Stimulated activated CD4-positive, alpha-beta T cell treated with anti-CD3 and anti-CD28 coated beads, Interleukin-4, amount 100 ng/mL, for 48 hours (primary cell): ENCODE measurements at regions not wholly inside any gene's neighbourhood (a gene's known extent, or its start where the extent isn't known, plus 50 kb on each side); places are given as distances from the start of the nearest gene placed in this dataset.

ENCODE experiments used
- DNase-seq, 2 donors: peaks; one replicate each; pipeline ENCODE4 v3.0.0-alpha.2; 2020; ENCODE audit warnings: low read depth in 2 of 2

DNA sequence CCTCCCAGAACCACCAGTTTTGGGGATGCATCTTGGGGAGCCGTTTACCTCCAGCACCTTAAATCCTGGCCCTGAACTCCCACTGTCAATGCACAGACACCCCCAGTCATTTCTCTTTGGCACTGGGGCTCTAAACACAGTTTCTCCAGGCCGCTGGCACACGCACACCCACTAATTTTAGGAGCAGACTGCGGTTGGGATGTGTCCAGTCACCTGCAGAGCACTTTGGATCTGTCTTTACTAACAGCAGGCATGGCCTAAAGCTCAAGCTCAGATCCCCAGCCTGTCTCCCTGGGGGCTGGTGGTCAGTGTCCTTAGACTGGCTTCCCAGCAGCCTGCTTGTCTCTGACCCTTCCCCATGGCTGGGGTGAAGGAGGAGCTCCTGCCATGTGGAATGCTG is 49.9 kb downstream of the SYNE3 start:
- no peak for DNase-seq

DNA sequence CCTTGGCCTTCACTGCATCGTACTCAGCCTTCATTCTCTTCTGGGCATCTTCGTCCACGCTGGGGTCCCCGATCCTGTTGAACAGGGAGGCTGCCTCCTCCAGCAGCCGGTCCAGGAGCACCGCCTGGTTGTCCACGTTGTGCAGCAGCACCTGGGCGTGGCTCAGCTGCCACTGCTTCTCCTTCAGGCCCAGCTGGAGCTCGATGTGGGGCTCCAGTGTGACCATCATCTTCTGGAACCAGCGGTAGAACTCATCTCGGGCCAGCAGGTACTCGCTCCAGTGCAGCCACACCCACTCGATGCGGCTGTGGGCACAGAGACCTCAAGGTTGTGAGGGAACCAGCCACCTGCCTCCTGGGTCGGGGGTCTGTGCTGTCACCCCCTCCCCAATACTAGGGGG is 50.5 kb downstream of the SYNE3 start:
- DNase-seq: no peak

DNA sequence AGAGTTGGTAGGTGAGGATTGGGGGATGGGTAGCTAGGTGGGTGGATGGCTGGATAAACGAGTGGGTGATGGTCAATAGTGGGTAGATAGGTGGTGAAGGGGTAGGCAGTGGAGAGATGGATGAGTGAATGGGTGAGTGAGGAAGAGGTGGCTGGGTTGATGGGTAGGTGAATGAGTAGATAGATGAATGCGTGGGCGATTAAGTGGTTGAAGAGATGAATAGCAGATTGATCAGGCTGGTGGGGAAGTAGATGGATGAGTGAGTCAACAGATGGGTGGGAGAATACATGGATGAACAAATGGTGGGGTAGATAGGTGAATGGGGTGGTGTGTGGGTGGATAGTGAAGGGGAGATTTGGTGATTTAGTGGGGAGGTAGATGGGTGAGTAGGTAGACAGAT is 51.1 kb downstream of the SYNE3 start:
- DNase-seq: no peak

DNA sequence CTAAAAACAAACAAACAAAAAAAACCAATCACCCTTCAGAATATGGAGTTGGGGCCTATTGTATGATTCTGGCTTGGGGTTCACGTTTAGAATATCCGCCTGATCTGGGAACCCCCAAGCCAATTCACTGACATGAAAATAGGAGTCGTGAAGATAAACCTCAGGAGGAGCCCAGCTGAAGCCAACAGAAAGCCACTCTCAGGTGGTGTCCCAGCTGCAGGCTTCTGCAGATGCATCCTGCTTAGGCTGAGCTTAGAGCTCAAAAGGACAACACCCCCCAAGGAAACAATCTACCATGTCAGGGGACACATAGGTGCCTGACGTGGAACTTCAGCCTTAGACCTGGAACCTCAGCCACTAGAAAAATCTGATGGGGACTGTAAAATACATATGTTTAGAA is 51.9 kb downstream of the SYNE3 start:
- no peak for DNase-seq

DNA sequence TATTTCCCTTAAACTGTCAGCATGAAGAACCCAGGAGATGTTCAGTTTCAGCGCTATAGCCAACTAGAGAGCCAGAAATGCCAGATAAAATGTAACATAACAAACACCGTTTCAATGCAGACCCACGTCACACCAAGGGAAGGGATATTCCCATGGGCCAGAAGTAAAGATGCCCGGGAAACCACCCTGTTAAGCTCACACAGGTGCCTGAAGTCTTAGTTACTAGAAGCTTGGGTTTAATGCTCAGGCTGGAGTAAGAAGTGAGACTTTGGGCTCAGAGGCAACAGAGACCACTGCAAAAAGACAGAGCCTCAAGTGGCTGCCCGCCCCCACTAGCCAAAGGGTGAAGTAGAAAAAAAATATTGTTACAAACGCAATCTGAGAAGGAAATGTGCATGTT is 52.3 kb downstream of the SYNE3 start:
- no peak for DNase-seq

DNA sequence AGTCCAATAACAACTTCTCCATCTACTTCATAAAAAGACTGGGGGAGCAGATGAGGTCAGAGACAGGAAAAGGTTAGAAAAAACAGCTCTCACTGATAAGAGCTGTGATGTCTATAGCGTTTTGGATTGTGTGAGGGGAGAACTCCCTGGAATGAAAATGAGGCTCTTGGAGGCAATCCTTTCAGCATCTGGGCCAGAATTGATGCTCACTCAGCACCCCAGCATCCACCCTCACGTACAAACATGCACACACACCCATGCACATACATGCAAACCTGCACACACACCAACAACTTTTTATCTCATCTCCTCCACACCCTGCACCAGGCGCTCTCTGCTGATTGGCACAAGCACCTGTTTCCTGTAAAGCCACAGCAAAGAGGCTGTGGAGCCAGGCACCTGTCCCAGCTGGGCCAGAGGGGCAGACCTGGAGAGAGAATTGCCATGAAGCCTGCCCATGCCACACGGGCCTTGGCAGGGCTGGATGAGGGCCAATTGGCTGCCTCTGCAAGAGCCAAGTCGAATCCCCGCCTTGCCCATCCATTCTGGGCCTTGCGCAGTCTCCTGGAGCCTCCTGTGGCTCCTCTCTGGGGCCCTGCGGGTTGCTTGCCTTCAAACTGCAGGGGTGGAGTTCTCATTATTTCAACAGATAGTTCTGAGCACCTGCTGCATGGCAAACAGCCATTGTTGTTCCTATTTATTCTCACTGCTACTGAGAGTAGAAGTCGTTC is 53.1 kb downstream of the SYNE3 start:
- DNase-seq: no peak

DNA sequence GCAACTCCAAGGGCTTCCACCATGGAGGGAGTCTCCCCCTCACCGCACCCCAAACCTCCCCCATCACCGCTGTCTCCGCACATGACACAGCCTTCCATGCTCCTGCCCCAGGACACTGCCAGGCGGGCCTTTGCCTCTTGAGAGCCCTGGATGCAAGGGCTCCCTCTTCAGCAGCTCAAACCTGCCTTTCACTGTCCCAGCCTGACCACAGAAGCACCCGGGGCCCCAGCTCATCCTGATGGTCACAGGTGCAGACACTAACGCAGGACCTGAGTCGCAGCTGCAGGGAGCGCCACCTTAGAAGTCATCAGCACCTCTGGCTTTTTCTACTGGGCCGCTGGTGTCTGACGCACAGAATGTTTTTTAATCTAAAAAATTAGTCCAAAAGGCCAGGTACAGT is 54.0 kb downstream of the SYNE3 start:
- DNase-seq: no peak

DNA sequence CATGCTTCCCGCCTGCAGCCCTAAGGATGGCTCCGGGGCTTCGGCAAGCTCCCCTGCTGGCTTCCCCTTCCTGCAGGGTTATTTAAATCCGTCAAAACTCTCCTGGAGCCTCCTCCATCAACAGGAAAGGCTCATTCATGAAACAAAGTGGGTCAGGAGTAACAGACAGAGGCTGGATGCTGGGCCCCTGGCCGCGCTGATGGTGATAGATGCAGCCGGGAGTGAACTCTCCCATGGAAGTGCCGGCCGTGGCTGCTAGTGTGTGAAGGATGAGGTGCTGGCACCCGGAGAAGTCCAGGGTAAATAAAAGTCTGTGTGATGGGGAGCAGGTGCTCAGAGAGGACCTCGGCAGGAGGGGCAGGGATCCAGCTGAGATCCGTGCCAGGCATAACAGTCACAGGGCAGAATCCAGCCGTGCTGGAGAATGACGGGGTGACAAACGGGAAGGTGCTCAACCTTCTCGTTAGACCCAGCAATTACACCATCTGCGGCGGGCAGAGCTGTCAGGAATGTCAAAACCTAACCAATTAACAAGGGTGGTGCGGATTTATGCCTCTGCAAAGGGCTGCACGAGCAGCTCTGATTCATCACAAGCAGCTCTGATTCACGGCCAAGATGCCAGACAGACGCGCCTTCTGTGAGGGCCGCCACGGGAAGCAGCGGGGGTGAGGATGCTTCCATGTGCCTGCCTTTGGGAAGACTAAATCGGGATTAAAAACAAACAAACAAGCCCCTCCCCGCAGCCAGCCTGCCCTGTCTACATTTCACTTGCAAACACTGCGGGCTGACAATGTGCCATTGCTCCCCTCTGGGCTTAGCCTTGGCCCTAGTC is 55.6 kb downstream of the SYNE3 start:
- no peak for DNase-seq

DNA sequence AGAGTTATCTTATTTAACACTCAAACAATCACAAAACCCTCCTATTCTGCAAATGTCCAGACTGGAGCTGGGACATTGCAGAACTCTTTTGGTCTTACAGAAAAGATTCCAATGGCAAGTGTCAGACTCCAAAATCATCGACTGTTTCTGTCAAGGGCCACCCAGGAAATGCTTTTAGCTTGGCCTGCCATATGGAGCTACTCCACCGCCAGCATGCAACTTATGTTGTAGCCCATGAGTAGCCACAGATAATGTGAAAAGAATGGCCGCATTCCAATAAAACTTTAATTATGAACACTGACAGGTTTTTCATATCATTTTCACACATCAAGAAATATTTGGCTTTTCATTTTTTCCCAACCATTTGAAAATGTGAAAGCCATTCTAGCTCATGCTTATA is 57.5 kb downstream of the SYNE3 start:
- DNase-seq: no peak

DNA sequence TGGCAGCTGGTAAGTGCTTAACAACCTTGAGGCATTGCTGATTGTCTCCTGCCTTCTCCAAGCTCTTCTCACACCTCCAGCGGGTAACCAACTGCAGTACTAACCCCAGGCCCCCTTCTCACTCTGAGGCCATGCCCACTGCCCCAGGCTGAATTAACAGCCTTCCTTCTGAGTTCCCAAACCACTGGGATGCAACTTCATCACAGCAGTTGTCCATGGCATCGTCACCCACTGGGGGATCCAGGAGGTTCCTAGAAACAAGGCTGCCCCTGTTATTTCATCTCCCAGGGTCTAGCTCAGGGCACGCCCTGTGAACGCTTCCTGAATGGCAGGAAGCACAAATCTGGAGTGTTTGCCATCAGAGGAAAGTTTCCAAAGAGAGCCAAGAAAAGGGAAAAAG is 58.0 kb downstream of the SYNE3 start:
- no peak for DNase-seq

DNA sequence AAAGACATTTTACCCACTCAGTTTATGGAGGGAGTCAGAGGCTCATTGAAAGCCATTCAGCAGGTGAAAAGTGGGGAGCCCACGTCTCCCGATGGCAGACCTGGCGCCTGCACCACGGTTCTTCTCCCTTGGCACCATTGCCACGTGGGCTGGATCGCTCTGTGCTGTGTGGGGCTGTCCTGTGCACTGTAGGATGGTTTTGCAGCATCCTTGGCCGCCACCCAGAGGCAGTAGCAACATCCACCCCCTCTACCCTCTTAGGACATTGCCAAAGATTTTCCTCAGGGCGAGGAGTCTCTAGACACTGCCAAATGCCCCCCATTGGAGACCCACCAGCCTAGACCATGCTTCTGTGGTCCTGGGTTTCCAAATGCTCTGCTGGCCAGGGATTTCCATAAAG is 60.2 kb downstream of the SYNE3 start:
- no peak for DNase-seq

DNA sequence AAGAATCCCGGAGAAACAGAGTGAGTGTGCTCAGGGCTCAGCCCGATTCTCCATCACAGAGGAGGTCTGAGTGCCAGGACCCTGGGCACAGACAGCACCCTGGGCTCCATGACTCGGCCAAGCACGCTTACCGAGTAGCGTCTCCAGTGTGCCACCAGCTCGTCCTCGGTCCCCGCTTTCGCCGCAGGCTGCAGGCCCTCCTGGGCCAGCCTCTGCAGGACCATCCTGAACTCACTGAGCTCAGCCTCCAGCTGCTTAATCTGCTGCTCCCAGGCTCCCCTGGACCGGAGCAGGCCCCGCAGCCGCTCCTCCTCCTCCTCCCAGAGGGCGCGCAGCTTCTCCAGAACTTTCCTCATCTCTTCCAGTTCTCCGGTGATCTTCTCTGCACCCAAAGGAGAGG is 61.2 kb downstream of the SYNE3 start:
- no peak for DNase-seq

DNA sequence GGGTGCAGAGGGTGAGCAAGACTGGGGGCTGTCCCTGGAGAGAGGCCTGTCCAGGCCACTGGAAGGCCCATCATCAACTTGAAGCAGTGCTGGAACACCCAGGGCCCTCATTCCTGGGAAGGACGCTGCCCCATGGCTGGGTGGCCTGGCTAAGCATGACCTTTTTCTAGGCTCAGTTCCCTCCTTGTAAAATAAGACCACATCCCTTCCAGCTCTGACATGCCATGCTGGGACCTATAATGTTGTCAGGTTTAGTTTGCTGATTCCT is 62.8 kb downstream of the SYNE3 start:
- no peak for DNase-seq

DNA sequence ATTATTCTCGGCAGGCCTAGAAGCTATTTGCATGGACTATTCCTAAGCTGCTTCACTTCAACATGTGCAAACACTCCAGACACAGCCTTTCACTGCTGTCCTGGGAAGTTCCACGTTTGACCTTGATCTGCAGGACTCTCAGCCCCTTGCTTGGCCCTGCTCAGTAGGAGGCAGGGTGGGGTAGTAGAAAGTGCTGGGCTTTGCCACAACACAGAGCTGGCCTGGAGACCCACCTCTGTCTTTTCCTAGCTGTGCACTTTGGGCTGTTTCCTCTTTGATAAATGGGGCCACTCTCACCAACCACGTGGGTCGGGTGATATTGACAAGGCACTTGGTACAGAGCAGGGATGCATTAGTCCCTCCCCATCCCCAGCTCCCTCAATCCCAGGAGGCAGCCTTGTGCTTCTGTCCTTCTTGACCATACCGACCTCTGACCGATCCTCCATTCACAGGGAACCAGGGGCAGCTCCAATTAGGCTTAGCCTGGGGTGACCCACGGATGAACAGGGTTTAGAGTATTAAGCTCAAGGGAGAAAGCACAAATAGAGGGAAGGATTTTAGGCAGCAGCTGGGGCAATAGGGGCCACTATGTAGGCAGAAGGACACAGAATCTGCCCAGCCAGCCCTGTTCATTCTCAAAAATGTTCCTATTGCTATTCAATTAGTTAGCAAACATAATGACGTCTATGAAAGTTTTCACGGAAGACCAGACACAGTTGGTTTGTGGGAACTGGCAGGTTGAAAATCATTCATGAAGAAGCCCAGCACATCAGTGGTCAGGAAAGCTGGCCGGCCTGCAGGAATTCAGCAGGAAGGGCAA is 63.3 kb downstream of the SYNE3 start:
- DNase-seq: no peak

DNA sequence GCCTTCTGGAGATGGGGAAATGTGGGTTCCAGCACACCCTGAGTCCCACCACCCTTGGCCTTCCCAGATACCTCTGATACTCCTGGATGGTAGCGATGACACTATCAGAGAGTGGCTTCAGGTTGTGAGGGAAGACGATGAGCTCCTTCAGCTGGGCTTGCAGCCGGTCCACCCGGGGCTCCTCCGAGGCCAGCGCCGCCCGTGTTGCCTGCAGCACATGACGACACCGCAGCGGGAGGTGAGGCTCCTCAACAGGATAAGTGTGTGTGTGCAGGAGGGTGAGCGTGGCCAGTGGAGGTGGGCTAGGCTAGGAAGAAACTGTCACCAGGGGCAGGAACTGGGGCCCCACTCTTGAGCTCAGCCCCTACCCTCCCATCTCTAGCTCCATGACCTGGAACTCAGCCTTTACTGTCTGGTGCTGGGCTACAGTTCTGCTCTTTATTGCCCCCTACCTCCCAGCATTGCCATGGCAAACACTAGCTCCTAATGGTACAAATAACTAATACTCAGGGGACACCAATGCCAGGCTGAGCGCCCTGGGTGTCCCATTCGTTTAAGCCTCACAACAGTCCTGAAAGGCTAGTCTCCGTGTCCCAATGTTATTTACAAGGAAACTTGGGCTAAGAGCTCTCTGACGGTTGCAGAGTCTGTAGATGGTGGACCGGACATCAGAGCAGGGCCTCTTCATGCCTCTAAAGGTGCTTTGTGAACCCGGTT is 64.1 kb downstream of the SYNE3 start:
- DNase-seq: no peak

DNA sequence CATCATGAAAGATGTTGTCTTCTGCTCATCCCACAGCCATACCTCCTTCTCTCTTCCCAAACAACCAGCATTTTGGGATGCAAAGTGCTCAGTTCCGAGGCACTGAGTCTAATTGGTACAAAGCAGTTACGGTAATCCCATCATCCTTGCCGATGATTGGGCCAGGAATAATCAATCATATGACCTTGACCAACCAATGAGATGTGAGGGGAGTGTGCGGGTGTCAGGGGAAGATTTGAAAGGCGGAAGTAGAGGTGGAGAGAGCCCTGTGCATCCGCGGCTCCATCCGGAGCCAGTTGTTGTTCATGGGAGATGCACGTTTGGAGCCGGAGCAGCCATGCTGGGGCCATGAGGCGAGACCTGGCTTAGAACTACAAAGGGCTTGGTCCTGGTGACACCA is 67.3 kb downstream of the SYNE3 start:
- DNase-seq: no peak

DNA sequence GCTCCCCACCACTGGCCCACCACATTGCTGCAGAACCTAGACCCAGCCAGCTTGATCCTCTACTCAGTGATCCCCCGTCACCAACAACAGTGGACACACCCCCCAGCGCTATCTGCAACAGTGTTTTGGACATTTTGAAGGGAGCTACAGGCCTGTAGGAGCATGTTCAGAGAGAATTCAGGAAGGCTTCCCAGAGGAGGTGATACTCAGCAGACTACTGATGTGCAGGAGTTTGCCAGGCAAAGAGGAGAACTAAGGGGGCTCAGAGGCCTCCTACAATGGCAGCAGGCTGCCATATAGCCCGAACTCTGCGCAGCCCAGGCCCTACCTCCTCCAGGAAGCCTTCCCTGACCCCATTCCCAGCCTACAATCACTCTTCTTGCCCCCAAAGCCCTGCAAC is 70.0 kb downstream of the SYNE3 start:
- no peak for DNase-seq

DNA sequence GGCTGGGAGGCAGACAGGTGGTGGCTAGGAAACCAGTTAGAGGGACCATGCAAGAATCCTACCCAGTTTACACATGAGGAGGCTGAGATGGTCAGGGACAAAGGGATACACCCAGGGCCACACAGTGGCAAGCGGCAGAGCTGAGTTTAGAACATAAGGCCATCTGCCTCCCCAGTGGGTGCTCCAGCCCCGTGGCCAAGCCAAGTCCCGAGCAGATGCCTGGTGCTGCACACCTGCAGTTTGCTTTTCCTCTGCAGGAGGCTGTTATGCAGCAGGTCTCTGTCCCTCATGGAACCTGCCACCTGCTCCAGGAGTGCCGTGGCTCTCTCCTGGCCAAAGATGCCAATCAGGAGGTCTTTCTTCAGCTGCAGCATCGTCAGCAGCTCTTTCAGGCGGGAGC is 70.8 kb downstream of the SYNE3 start:
- no peak for DNase-seq

DNA sequence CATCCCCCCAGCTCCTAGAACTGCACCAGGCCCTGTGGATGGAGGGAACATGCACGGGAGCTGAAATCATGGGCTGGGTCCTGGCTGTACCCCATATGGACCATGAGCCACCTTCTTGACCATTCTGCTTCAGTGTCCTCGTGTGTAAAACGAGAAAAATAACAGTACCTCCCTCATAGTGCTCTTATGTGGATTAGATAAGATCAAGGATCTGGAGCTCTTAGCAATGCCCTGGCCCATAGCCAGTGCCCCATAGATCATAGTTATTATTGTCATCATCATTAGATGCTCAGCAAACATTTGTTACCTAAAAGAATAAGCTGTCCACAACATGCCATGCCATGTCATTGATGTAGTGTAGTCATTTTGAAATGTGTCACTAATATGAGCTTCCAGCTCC is 71.3 kb downstream of the SYNE3 start:
- no peak for DNase-seq

DNA sequence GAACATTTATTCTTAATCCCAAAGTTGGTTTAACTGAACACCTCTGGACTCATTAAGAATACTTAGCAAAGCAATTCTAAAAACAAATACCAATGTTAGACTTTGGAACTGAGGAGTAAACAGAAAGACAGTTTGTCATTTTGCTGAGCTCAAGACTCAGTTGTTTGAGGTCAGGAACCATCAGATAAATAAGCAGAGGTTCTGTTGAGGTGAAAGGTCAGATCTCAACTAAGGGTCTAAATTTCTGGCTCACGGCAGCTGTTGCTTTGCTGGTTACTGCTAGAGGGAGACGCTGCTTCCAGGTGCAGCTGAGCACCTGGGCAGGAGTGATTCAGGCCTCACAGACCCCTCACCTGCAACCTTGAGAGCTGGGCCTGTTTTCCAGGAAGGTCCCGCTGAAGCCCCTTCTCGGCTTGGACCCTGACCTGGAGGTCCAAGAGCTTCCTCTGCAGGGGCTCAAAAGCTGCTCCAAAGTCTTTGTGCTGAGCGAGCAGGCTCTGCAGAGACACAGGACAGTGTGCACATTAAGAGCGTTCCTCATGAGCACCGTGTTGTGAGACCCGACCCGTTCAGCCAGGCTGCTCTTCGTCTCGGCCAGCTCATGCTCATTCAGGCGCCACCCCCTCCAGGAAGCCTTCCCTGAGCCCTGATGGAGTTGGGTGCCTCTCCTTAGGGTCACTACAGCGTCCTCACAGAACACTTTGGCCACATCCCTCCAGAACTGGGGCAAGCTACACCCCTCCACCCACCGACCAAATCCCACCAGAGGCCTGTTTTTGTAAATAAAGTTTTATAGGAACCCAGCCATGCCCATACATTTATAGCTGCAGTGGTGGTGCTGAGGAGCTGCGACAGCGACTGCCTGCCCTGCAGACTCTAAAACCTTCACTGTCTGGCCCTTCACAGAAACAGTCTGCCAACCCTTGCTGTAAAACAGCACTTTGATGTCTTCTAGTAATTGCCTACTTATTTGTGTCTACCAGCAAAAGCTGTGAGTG is 72.0 kb downstream of the SYNE3 start:
- DNase-seq: no peak

DNA sequence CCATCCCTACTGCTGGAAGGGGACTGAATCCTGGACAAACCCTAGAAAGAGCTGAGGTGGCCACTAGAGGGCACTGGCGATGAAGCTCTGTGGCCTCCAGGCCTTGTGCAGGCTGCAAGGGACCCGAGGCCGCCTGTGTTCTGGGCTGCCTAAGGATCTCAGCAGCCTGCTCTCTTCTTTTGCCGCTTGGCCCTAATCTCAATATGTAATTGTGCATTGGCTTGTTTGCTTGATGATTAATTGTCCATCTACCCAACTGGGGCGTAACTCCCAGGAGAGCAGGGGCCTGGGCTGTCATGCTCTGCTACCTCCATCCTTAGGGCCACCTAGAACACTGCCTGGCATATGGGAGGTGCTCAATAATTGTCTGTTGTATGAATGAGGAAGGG is 73.8 kb downstream of the SYNE3 start:
- peak; percentile 68 to 70 for DNase-seq
